HG02885 (cell line): ENCODE measurements at regions not wholly inside any gene's neighbourhood (a gene's known extent, or its start where the extent isn't known, plus 50 kb on each side); places are given as distances from the start of the nearest gene placed in this dataset.
"Not testable (repeated sequence)": the region's sequence is repeated elsewhere in the genome, so short reads cannot be mapped to it uniquely, and the experiment has no call there.

Experiments used
- ATAC-seq: cut with Tn5 transposase; IDR thresholded peaks from one replicate; pipeline ENCODE4 v1.9.1; 2021; ENCODE audit warnings: mild to moderate bottlenecking; ENCODE audit not compliant: unreplicated experiment, poor library complexity

- no peak for ATAC-seq
Observed at GRCh38 chr9:80811656-80812055, 877.7 kb downstream of the TLE1 start.

GRCh38 chr9:80811003-80811402 lies 878.3 kb downstream of the TLE1 start:
- no peak for ATAC-seq

GRCh38 chr9:80806671-80807070 lies 882.7 kb downstream of the TLE1 start:
- no peak for ATAC-seq

GRCh38 chr9:80804873-80805272 lies 884.5 kb downstream of the TLE1 start:
- no peak for ATAC-seq

GRCh38 chr9:80797831-80798688 lies 891.3 kb downstream of the TLE1 start:
- no peak for ATAC-seq

GRCh38 chr9:80797101-80797829 lies 892.1 kb downstream of the TLE1 start:
- no peak for ATAC-seq

GRCh38 chr9:80796632-80797031 lies 892.7 kb downstream of the TLE1 start:
- no peak for ATAC-seq

- ATAC-seq: no peak
Observed at GRCh38 chr9:80794197-80794596, 895.1 kb downstream of the TLE1 start.

- no peak for ATAC-seq
Observed at GRCh38 chr9:80793706-80794105, 895.6 kb downstream of the TLE1 start.

- no peak for ATAC-seq
Observed at GRCh38 chr9:80792726-80793125, 896.6 kb downstream of the TLE1 start.

GRCh38 chr9:80791836-80792235 lies 897.5 kb downstream of the TLE1 start:
- no peak for ATAC-seq

GRCh38 chr9:80790764-80791163 lies 898.6 kb downstream of the TLE1 start:
- no peak for ATAC-seq

- ATAC-seq: no peak
Observed at GRCh38 chr9:80789831-80790230, 899.5 kb downstream of the TLE1 start.

- ATAC-seq: no peak
Observed at GRCh38 chr9:80787636-80788035, 901.7 kb downstream of the TLE1 start.

- no peak for ATAC-seq
Observed at GRCh38 chr9:80784647-80785046, 904.7 kb downstream of the TLE1 start.

GRCh38 chr9:80775971-80776370 lies 913.4 kb downstream of the TLE1 start:
- ATAC-seq: no peak

- no peak for ATAC-seq
Observed at GRCh38 chr9:80775530-80775929, 913.8 kb downstream of the TLE1 start.

- ATAC-seq: no peak
Observed at GRCh38 chr9:80771555-80772347, 917.6 kb downstream of the TLE1 start.

- ATAC-seq: no peak
Observed at GRCh38 chr9:80763536-80763935, 925.8 kb downstream of the TLE1 start.

- ATAC-seq: no peak
Observed at GRCh38 chr9:80755586-80755985, 933.8 kb downstream of the TLE1 start.

GRCh38 chr9:80747056-80747455 lies 942.3 kb downstream of the TLE1 start:
- not testable (repeated sequence) for ATAC-seq
